NT2/D1 (cell line): ENCODE measurements at regions not wholly inside any gene's neighbourhood (a gene's known extent, or its start where the extent isn't known, plus 50 kb on each side); places are given as distances from the start of the nearest gene placed in this dataset.

Experiments used
- SUZ12 ChIP-seq: IDR thresholded peaks from 2 replicates; pipeline ENCODE4 v1.6.1; 2011; ENCODE audit not compliant: insufficient read length, insufficient read depth; ENCODE audit errors: extremely low read depth
- YY1 ChIP-seq: IDR thresholded peaks from 2 replicates; pipeline ENCODE4 v1.6.1; 2011; ENCODE audit not compliant: insufficient read length, insufficient read depth
- ZNF274 ChIP-seq: IDR thresholded peaks from 2 replicates; pipeline ENCODE4 v1.6.1; 2011; ENCODE audit warnings: mild to moderate bottlenecking, low read depth, low read length

GRCh38 chr3:168511428-168512014, 415.8 kb upstream of the GOLIM4 start:
- TF ChIP-seq ZNF274 (no peak), SUZ12 (no peak), YY1 (no peak)
